Gastroesophageal sphincter (tissue), 3 donors: ENCODE measurements at regions not wholly inside any gene's neighbourhood (a gene's known extent, or its start where the extent isn't known, plus 50 kb on each side); places are given as distances from the start of the nearest gene placed in this dataset.

Experiments
- CTCF ChIP-seq, 4 experiments: fragments of 200-600 bp in 2 of 4; fragments of 450-650 bp in 2 of 4; sonication (generic) in 1 of 4; IDR thresholded peaks; one replicate each; pipeline ENCODE4 v1.5.1; 2017 to 2019; ENCODE audit warnings: antibody characterized with exemption in 4 of 4, mild to moderate bottlenecking in 2 of 4, moderate library complexity in 2 of 4
- EP300 ChIP-seq: sonication (generic); formaldehyde crosslinking; IDR thresholded peaks from one replicate; pipeline ENCODE4 v1.6.1; 2017; ENCODE audit warnings: antibody characterized with exemption, mild to moderate bottlenecking
- POLR2A ChIP-seq, 2 donors: fragments of 450-650 bp; IDR thresholded peaks; one replicate each; pipeline ENCODE4 v1.6.1; 2017; ENCODE audit warnings: antibody characterized with exemption in 2 of 2, mild to moderate bottlenecking in 2 of 2, moderate library complexity in 1 of 2
- POLR2AphosphoS5 ChIP-seq: sonication (generic); formaldehyde crosslinking; IDR thresholded peaks from one replicate; pipeline ENCODE4 v1.6.1; 2017; ENCODE audit warnings: antibody characterized with exemption

DNA sequence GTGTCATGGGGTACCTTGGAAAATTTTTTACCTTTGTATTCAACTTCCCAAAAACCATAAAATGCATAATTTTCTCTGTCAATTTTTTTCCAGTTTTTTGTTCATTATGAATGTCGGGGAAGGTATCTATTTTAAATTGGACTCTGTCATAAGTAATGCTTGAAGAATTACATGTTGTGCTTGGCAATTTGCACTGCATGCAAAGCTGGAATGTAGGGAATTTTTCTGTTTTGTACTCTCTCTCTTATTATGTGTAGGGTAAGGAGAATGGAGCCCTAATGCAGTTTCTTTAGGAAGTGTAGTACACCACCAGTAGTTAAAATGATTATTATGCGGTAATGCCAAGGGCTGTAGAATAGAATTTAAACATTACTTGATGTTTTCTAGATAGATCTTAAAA is 137.7 kb upstream of the LIMCH1 start:
- TF ChIP-seq CTCF (IDR thresholded peaks at IDR 0.05) (no peak), POLR2A (IDR thresholded peaks at IDR 0.05) (no peak), EP300 (no peak), POLR2AphosphoS5 (no peak)
